DLD1 (cell line): ENCODE measurements at regions not wholly inside any gene's neighbourhood (a gene's known extent, or its start where the extent isn't known, plus 50 kb on each side); places are given as distances from the start of the nearest gene placed in this dataset.

ENCODE experiments used
- in situ Hi-C: cut with HindIII; loops from 2 replicates; pipeline ENCODE4 v1.10.0; 2017; ENCODE audit warnings: low sequenced_read_pairs

GRCh38 chr4:111813555-111814140 lies 331.6 kb upstream of the FAM241A start:
- in situ Hi-C loops, result no loop called here

GRCh38 chr4:111814961-111815360 lies 330.3 kb upstream of the FAM241A start:
- in situ Hi-C loops, result no loop called here

DNA sequence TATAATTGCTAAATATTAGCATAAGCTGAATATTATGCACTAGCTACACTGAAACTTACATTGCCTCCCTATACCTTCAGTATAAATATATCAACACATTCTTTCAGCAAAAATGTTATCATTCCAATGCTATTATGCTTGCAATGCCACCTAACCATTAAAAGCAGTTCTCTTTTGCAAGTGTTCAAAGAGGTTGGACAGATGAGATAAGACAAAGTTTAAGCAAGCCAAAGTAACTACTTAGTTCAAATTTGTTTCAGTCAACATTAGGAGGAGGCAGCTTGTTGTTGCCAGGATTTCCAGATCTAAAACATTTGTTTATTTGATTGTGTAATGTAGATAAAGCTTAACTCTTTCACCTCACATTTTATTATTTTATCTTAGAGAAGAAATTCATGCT lies 323.9 kb upstream of the FAM241A start:
- in situ Hi-C loops, result no loop called here

DNA sequence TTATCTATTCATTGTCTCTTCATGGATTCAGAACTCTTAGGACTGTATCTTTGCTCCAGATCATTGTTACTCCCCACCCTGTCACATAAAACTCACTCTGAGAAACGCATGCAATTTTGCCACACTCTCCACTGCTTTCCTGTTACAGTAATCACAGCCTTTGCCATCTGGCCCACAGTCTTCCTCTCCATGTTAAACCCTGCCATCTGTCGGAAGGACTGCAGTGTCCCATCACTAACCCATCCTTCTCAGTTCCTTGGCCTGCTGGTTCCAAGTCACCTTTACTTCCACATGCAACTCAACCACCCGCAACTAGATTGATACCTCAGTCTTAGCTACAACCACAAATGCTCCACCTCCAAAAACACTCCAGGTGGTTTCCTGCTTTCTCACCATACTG lies 308.7 kb upstream of the FAM241A start:
- in situ Hi-C loops, result no loop called here

DNA sequence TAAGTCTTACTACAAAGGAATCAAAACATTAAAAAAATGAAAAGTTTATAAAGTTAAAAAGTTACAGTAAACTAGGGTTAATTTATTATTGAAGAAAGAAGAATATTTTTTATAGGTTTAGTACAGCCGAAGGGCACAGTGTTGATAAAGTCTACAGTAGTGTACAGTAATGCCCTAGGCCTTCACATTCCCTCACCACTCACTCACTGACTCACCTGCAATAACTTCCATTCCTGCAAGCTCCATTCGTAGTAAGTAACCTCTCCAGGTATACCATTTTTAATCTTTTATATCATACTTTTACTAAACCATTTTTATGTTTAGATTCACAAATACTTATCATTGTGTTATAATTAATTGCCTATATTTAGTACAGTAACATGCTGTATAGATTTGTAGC lies 307.5 kb upstream of the FAM241A start:
- in situ Hi-C loops, result no loop called here

GRCh38 chr4:111838406-111838930 lies 306.8 kb upstream of the FAM241A start:
- in situ Hi-C loops, result no loop called here

DNA sequence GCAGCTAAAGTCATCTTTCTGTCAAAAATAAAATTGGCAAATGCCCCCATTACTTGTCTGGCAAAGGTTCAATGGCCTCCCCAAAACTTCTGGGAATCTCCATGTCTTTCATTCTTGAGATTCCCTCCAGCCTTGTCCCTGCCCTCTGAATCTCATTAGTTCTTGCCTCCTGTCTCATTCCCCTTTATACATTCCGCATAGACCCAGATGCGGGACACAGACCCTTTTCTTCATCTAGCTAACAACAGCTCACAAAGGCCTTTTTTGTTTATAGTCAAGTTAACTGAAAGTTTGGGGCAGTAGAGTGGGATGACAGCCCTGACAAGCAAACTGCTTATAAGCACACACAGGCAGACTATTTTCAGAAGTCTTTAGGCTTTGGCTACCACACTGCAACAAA lies 306.1 kb upstream of the FAM241A start:
- in situ Hi-C loops, result no loop called here

DNA sequence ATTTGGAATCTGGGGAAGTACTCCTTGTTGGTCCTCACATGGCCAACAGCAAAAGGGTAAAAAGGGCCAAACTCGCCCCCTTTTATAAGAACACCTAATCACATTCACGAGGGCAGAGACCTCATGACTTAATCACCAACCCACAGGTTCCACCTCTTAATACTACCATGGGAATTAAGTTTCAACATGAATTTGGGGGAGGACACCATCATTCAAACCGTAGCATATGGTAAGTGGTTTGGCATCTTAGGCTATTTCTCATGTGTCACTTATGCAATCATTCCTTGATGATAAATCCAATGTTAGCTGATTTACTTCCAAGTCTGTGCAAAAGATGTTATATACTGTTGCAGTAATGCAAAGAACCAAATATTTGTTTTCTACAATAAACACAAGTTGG lies 302.9 kb upstream of the FAM241A start:
- in situ Hi-C loops, result no loop called here

GRCh38 chr4:111847296-111848008 lies 297.8 kb upstream of the FAM241A start:
- in situ Hi-C loops, result no loop called here

GRCh38 chr4:111849746-111850284 lies 295.4 kb upstream of the FAM241A start:
- in situ Hi-C loops, result no loop called here

DNA sequence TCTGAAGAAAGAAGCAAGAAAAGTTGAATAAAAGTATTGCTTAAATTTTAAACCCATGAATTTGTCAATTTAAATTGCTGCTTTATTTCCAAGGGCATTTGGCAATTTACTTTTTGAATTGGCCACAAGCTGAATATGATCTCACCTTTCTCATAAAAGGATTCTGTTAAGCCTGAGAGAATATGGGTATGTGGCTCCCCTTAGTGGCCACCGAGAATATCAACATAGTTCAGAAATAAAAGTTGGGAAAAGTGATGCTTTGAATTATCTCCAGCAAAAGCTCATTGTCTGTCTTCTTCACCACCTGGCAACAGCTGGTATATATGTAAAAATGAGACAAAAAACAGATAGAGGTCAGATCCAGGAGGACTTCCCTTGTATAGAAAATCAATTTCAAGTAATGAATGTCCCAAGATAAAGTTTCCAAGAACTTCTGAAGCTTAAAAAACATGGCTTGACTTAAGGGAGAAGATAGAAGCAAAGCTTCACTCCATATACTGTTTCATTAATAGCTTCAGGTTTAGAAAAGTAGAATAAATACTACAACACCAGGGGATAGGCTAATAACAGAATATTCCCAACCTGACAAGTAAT lies 290.7 kb upstream of the FAM241A start:
- in situ Hi-C loops, result no loop called here

DNA sequence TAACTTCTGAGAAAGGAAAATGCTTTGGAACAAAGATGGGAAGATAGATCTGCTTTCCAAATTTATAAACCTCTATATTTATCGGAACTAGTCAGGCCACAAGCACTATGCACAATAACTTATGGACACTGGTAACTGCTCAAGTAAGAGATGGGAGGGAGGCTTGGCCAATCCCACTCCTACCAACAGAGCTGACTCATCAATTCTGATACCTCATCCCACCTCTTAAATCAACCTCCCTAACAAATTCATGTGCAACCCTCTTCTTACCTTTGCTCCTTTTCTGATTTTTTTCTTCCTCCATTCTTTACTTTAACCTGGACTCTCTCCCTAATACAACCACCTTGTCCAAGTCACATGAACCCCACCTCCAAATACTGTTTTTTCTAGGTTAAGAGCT lies 289.9 kb upstream of the FAM241A start:
- in situ Hi-C loops, result no loop called here

GRCh38 chr4:111864066-111864465 lies 281.2 kb upstream of the FAM241A start:
- in situ Hi-C loops, result no loop called here

- in situ Hi-C loops, result no loop called here
Observed at GRCh38 chr4:111869339-111869738, 275.9 kb upstream of the FAM241A start.

GRCh38 chr4:111871802-111872201 lies 273.5 kb upstream of the FAM241A start:
- in situ Hi-C loops, result no loop called here

DNA sequence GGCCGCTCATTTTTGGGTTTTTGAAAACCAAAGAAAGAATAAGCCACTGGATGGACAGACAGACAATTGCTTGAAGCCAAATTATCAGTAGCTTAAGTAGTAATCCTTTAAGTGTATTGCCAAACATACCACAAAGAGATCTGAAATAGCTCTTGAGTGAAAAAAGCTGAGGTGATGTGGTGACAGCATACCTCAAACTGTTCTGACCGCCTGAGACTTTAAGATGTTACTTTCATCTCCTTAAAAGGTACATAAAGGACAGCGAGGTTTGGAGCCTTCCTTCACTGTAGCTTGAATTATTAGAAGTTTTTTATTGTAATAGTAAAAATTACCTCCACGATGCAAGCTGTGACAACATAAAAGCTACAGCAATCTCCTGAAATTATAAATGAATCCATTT lies 271.5 kb upstream of the FAM241A start:
- in situ Hi-C loops, result no loop called here

DNA sequence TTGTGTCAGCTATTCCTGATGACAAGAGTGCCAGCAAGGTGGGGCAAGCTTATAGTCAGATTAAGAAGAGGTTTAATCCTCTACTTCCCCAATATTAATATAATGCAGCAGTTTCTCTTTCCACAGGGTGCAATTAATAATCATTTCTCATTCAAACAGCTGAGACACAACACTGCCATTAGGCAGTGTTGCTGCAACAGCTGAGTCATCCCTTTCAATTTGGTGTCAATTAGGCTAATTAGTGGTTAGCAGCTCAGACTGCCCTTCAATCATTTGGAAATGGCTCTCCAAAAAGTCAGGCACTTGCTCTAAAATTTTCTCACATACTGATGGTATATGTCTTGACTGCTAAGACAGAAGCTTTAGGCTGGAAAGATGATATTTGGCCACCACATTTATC lies 265.7 kb upstream of the FAM241A start:
- in situ Hi-C loops, result loop anchor here (25.0 kb wide), 1 partner anchor 108 kb away; no protein-coding TSS in a partner anchor

- in situ Hi-C loops, result loop anchor here (25.0 kb wide), 1 partner anchor 107 kb away; no protein-coding TSS in a partner anchor
Observed at GRCh38 chr4:111880116-111880515, 265.1 kb upstream of the FAM241A start.

GRCh38 chr4:111883557-111883999 lies 261.7 kb upstream of the FAM241A start:
- in situ Hi-C loops, result loop anchor here (25.0 kb wide), 1 partner anchor 104 kb away; no protein-coding TSS in a partner anchor

- in situ Hi-C loops, result loop anchor here (25.0 kb wide), 1 partner anchor 97 kb away; no protein-coding TSS in a partner anchor
Observed at GRCh38 chr4:111890412-111890811, 254.8 kb upstream of the FAM241A start.

GRCh38 chr4:111905511-111905910 lies 239.7 kb upstream of the FAM241A start:
- in situ Hi-C loops, result no loop called here

- in situ Hi-C loops, result no loop called here
Observed at GRCh38 chr4:111919639-111920038, 225.6 kb upstream of the FAM241A start.
